ENCODE measurements at regions not wholly inside any gene's neighbourhood (a gene's known extent, or its start where the extent isn't known, plus 50 kb on each side); places are given as distances from the start of the nearest gene placed in this dataset.
"Not testable (repeated sequence)": the region's sequence is repeated elsewhere in the genome, so short reads cannot be mapped to it uniquely, and the experiment has no call there.

- DNase-seq (ENCODE audit: extremely low read depth in 1 of 2, low read depth in 1 of 2) = not testable (repeated sequence)
Measured at GRCh38 chr20:30295396-30295795, 962.1 kb upstream of the DEFB115 start.

- DNase-seq (ENCODE audit: extremely low read depth in 1 of 2, low read depth in 1 of 2) = not testable (repeated sequence)
Measured at GRCh38 chr20:30295967-30296366, 961.5 kb upstream of the DEFB115 start.

- DNase-seq (ENCODE audit: extremely low read depth in 1 of 2, low read depth in 1 of 2) = not testable (repeated sequence)
Measured at GRCh38 chr20:30297878-30298595, 959.4 kb upstream of the DEFB115 start.

GRCh38 chr20:30300220-30300642 is 957.2 kb upstream of the DEFB115 start:
- DNase-seq (ENCODE audit: extremely low read depth in 1 of 2, low read depth in 1 of 2) = not testable (repeated sequence)

- not testable (repeated sequence) for DNase-seq (ENCODE audit: extremely low read depth in 1 of 2, low read depth in 1 of 2)
Measured at GRCh38 chr20:30302786-30303185, 954.7 kb upstream of the DEFB115 start.

- DNase-seq (ENCODE audit: extremely low read depth in 1 of 2, low read depth in 1 of 2) = not testable (repeated sequence)
Measured at GRCh38 chr20:30309938-30310337, 947.5 kb upstream of the DEFB115 start.

- not testable (repeated sequence) for DNase-seq (ENCODE audit: extremely low read depth in 1 of 2, low read depth in 1 of 2)
Measured at GRCh38 chr20:30310385-30310784, 947.1 kb upstream of the DEFB115 start.

GRCh38 chr20:30312220-30312619 is 945.2 kb upstream of the DEFB115 start:
- DNase-seq (ENCODE audit: extremely low read depth in 1 of 2, low read depth in 1 of 2) = not testable (repeated sequence)

- not testable (repeated sequence) for DNase-seq (ENCODE audit: extremely low read depth in 1 of 2, low read depth in 1 of 2)
Measured at GRCh38 chr20:30313660-30314059, 943.8 kb upstream of the DEFB115 start.

GRCh38 chr20:30316063-30316462 is 941.4 kb upstream of the DEFB115 start:
- not testable (repeated sequence) for DNase-seq (ENCODE audit: extremely low read depth in 1 of 2, low read depth in 1 of 2)

GRCh38 chr20:30316532-30317299 is 940.7 kb upstream of the DEFB115 start:
- DNase-seq (ENCODE audit: extremely low read depth in 1 of 2, low read depth in 1 of 2) = not testable (repeated sequence)

- not testable (repeated sequence) for DNase-seq (ENCODE audit: extremely low read depth in 1 of 2, low read depth in 1 of 2)
Measured at GRCh38 chr20:30333744-30334143, 923.7 kb upstream of the DEFB115 start.

GRCh38 chr20:30337556-30337955 is 919.9 kb upstream of the DEFB115 start:
- DNase-seq (ENCODE audit: extremely low read depth in 1 of 2, low read depth in 1 of 2) = not testable (repeated sequence)

GRCh38 chr20:30348932-30349331 is 908.5 kb upstream of the DEFB115 start:
- not testable (repeated sequence) for DNase-seq (ENCODE audit: extremely low read depth in 1 of 2, low read depth in 1 of 2)

GRCh38 chr20:30356854-30357467 is 900.5 kb upstream of the DEFB115 start:
- DNase-seq (ENCODE audit: extremely low read depth in 1 of 2, low read depth in 1 of 2) = not testable (repeated sequence)

GRCh38 chr20:30361756-30362155 is 895.7 kb upstream of the DEFB115 start:
- not testable (repeated sequence) for DNase-seq (ENCODE audit: extremely low read depth in 1 of 2, low read depth in 1 of 2)

- DNase-seq (ENCODE audit: extremely low read depth in 1 of 2, low read depth in 1 of 2) = not testable (repeated sequence)
Measured at GRCh38 chr20:30376430-30376766, 881.1 kb upstream of the DEFB115 start.

GRCh38 chr20:30376767-30377658 is 880.5 kb upstream of the DEFB115 start:
- DNase-seq (ENCODE audit: extremely low read depth in 1 of 2, low read depth in 1 of 2) = peak; percentile 68 to 84

- not testable (repeated sequence) for DNase-seq (ENCODE audit: extremely low read depth in 1 of 2, low read depth in 1 of 2)
Measured at GRCh38 chr20:30378317-30378716, 879.1 kb upstream of the DEFB115 start.

- not testable (repeated sequence) for DNase-seq (ENCODE audit: extremely low read depth in 1 of 2, low read depth in 1 of 2)
Measured at GRCh38 chr20:30378721-30379120, 878.7 kb upstream of the DEFB115 start.

All from stimulated activated CD8-positive, alpha-beta memory T cell treated with anti-CD3 and anti-CD28 coated beads, Interleukin-7, amount 100 ng/mL, for 48 hours (primary cell).